ENCODE measurements at regions not wholly inside any gene's neighbourhood (a gene's known extent, or its start where the extent isn't known, plus 50 kb on each side); places are given as distances from the start of the nearest gene placed in this dataset.
"Not testable (repeated sequence)": the region's sequence is repeated elsewhere in the genome, so short reads cannot be mapped to it uniquely, and the experiment has no call there.

DNA sequence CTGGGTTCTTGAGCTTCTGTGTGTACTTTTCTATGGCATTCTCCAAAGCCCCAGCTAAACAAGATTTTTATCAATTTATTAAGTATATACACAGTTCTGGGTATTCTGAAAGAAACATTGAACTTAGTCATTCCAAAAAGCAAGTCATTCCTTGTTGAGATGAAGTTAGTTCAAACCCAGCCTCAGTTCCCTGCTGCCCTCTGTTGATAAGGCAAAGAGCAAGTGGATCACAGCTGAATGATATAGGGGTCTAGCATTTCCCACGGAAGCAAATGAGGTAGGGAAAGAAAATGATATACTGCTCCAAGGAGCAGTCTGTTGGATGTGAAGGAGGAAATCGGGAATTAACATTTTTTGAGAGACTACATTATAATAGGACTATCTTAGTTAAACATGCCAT lies 841.8 kb upstream of the TENM4 start:
- no peak for DNase-seq

DNA sequence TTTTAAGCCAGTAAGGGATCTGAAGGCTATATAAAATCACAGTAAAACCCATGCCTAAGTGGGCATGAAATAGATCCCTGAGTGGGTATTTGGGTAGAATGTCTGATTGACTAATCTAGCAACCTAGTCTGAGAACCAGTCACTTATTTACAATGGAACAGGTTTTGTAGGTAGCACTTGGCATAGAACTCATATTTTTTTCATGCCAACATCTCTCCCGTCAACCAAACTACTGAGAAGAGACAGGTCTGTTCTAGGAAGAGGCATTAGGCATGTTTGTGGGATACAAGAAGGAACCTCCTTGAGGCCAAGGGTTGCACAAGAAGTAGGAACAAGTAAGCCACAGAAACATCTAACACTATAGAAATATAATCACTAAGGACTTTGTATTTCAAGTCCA lies 840.4 kb upstream of the TENM4 start:
- DNase-seq: no peak

DNA sequence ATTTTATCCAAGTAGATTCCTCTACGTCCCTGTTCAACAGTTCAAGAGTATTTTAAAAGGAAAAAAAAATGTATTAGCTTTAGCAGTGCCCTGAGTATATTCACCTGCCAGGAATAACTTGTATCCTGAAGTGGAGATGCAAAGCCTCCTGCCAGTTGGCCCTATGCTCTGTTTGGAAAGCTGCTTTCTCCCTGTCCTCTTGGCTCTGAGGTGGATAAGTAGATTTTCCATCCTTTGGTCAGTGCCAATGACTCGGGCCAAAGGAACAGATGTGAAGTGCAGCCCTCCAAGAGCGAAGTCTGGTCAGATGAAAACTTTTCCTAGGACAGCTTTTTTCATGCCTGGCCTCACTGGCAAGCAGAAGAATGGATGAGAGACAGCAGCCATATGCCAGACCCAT lies 839.9 kb upstream of the TENM4 start:
- DNase-seq: peak; percentile 92

DNA sequence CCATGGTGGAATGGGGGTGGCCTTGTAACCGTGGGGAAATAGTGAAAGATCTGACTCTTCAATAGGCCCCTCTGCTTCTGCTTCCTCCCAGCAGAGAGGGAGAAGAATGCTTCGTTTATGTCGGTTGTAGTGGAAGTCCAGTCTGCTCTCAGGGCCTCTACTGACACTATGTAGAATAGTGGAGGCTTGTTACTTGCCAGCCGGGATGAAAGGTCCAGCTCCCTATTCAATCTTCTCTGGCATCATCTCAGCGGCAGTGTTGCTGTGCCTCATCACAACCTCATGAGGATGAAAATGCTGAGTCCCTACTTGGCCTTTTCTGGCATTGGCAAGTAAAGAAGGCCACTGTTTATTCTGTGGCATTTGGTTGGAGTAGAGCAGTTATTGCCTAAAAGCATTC lies 820.9 kb upstream of the TENM4 start:
- DNase-seq: no peak

DNA sequence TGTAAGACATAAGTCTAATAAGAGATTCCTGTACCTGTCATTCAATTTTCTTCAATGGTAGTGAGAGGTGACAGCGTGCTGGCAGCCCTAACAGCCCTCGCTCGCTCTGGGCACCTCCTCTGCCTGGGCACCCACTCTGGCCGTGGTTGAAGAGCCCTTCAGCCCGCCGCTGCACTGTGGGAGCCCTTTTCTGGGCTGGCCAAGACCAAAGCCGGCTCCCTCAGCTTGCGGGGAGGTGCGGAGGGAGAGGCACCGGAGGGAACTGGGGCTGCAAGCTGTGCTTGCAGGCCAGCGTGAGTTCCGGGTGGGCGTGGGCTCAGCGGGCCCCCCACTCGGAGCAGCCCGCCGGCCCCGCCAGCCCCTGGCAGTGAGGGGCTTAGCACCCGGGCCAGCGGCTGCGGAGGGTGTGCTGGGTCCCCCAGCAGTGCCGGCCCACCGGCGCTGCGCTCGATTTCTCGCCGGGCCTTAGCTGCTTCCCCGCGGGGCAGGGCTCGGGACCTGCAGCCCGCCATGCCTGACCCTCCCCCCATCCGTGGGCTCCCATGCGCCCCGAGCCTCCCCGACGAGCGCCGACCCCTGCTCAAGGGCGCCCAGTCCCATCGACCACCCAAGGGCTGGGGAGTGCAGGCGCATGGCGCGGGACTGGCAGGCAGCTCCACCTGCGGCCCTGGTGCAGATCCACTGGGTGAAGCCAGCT lies 816.6 kb upstream of the TENM4 start:
- DNase-seq: not testable (repeated sequence)

DNA sequence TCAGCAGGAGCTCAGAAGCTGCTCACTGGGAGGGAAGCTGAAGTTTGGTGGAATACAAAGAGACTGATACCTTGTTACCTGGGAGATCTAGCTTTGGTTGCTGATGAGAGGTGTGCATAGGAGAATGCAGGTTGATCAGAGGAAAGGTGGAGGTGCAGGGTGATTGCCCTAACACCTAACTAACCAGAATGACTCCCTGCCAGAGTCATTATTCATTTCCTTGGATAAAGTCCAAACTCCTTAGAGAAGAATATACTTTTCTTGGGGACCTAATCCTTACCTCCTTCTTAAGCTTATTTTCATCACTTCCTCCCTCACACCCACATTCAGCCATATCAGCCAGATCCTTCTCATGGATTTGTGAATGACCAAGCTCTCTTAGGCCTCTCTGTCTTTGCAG lies 814.2 kb upstream of the TENM4 start:
- DNase-seq: no peak

DNA sequence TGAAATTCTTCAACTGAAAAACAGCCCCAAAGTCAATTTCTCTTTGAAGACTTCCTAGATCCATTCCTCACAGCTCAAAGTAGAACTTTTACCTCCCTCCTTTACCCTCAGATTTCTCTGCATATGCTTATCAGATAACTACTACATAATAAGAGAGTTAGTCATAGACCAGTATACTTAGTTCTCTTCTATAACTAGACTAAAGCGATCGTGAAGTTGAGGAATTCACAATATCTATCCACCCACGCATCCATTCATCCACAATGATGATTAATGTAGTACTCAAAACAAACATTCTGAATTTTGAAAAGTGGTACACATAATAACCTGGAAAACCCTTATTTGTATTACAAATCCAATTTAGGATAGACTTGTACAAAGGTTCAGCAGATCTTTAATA lies 800.9 kb upstream of the TENM4 start:
- no peak for DNase-seq

DNA sequence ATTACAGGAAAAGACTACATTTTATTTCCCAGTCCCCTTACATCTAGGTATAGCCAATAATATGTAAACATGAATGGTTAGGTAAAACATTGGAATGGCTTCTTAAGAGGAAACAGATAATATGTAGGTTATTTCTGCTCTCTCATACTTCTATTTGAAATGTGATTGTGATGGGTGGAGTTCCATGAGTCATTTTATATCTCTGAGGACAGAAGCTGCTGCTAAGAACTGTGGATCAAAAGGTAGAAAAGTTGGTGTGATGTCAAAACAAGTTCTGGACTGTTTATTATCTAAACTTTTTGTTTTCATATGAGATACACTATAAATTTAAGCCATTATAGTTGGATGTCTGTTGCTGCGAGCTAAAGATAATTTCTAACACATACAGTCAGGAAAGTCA lies 799.4 kb upstream of the TENM4 start:
- DNase-seq: no peak

DNA sequence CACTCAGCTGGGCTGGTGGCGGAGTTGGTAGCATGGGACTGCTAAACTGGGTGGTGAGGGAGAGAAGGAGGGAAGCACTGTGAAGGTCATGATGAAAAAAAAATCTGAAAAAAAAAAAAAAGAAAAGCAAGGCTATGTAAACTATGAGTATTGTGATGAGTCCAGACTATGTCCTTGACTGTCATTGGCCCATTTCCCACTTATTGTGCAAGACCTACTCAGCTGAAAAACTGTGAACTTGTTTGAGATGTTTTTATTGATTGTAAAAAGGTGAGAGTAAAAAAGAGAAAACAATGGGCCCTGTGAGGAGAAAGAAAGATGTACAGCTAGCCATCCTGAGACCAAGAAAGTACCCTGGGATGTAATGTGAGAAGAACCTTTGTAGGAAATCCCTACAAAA lies 798.4 kb upstream of the TENM4 start:
- no peak for DNase-seq

DNA sequence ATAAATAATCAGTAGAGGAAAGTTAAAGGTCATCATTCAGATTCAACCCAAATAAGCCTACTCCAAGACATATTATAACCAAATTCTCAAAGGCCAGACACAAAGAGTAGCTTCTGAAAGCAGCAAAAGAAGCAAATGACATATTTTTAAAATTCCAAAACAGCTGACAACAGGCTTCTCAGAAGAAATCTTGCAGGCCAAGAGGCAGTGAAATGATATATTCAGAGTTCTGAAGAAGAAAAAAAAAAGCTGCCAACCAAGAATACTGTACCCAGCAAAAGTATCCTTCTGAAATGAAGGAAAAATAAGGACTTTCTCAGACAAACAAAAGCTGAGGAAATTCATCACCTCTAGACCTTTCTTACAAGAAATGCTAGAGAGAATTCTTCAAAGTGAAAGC lies 787.1 kb upstream of the TENM4 start:
- no peak for DNase-seq

DNA sequence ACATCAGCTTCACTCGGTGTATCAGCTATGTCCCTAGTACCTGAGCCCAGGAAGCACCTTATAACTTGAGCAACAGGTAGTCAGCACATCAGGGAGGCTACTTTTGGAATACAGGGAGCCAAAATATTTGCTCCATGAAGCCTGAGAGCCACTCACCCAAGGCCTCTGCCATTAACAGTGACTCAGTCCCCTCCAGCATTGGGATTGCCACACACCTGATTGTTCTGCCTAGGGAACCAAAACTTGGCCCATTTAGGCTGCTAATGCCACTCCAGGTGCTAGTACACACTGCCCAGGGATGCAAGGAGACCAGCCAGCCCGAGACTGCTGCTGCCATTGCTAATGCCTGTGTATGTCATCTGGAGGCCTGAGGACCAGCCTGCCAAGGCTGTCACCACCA lies 773.6 kb upstream of the TENM4 start:
- no peak for DNase-seq

DNA sequence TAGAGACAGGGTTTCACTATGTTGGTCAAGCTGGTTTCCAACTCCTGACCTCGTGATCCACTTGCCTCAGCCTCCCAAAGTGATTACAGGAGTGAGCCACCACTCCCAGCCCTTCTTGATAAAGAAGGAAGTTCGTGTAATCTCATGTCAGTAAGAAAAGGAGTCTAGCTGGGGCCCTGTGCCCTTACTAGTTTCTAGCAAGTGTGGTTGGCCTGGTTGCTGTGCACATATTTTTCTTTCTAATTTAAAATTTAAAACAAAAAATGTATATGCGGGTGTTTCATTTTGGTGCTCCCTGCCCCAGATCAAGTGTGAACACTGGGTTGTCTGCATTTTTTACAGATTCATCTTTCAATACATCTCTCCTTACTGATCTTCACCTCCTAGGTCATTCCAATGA lies 770.8 kb upstream of the TENM4 start:
- DNase-seq: no peak

DNA sequence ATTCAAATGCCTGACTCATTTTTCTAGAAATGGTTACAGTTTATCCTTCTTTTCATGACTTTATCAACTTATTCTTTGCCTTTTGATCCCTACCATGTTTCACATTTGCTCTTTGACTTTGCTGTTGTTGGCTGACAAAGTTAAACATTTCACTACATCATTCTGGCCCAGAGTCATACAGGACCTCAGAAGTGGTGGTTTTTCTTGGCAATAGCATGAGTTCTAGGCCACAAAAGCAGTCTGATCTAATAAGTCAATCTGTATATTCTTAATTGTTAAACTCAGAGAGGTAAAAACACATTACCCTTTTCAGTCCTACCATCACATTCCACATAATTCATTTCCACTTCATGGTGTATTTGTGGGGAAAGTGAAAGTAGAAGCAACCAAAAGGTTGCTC lies 763.2 kb upstream of the TENM4 start:
- no peak for DNase-seq

DNA sequence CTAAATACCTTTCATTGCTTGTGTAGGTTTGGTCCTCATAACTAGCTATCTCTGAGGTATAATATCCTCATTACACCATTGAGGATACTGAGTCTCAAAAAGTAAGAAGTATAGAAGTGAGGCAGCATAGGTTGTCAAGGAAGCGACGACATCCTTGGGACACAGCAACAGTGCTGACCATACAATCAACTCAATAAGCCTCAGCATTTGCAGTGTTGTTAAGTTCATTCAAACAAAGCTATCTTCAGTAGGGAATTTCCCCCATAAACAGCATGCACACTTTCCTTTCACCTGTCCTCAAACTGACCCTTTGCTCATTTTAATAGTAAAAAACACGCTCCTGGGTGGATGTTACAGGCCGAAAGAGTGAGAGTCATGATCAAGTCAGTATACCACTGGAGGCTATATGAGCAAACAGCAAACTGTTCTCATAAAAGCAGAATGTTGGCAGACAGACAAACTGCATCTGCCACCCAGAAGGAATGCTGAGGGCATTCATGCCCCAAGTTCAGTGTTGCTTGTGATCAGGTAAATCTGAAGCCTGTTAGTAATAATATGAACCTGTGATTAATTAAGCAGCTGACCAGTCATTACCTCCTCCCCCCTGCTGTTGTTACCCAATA lies 756.2 kb upstream of the TENM4 start:
- no peak for DNase-seq

DNA sequence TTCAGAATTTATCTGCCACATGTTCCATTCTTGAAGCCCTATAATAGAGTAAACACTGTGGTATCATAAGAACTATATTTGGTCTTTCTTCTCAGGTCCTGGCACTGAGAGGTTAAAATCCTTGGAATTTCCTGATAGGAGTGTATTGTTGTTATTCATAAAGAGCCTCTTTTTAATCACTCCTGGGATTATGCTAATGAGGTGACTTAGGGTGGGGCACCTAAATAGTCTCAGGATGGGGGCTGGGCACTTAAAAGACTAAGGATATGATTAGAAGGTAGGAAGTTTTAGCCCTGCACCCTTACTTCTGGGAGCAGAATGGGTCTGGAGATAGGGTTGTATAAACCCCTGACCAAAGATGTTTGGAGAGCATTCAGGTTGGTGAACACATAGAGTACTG lies 755.2 kb upstream of the TENM4 start:
- DNase-seq: no peak

DNA sequence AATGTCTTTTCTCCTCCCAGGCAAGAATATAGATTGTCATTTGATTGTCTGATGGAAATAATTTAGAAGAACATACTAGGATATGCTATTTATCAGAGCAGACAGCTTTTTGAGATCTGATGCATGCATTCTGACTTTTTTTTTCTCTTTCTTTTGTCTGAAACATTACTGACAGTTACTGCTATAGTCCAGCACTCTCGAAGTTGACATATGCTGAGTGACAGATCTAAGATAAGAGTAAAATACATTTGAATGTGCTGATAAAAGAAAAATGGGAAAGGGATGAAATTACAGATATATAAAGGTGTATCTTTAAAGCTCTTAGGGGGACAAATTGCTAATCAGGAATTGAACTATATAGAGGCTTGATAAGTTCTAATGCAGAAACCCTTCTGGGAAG lies 753.8 kb upstream of the TENM4 start:
- DNase-seq: no peak

DNA sequence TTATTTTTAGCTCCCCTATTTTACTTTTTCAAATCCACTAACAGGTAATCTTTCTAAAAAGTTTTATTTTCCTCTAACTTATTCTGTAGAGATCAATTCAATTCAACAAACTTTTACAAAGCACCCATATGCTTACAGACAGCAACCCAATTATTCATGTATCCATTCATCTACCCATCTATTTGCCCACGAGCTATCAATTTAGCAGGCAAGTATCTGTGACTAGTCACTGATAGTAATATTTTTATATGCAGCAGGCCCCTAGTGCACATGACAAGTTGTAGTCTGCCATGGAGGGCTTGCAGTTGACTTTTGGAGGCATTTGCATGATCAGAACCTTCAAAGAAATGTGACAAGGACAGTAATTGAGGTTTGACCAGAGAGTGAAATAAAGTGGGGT lies 753.2 kb upstream of the TENM4 start:
- DNase-seq: no peak

DNA sequence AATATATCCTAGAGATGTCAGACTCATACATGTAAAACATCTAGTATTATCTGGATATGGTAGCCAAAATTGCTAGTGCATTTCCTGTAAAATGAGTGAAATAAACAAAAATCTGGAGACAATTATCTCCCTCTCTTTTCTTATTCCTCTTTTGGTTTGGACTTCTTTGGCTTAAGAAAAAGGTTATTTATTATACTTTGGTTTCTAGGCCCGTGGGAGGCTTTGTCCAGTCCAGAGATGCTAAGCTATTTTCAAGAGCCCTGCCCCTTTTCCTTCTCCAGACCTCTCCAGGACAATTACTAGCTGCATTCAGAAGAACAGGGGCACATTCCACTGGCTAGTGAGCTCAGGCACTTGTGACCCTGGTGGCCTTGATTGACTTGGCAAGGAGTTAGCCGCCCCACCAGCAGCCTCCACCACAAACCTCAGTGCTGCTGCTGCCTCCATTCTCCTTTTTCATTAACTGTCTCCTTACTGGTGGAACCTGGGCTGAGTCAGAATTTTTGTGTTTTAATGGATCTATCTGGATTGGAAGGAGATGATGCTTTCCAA lies 747.3 kb upstream of the TENM4 start:
- DNase-seq: no peak

DNA sequence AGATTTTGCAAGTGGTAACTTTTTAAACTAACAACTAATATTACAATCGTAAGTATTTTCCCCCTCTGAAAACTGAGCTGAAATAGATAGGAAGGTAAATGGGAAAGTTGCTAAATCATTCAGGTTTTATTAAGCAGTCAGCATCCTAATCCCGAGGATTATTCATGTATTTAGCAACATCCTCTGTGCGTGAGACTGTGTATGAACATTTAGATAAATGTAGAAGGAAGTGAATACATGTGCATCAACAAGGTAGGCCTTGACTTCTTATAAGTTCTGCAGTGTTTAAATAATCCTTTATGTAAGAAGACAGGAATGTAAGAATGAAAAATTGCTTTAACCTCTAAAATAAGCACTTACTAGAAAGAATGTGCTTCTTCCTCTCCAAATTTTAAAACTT lies 745.9 kb upstream of the TENM4 start:
- no peak for DNase-seq

DNA sequence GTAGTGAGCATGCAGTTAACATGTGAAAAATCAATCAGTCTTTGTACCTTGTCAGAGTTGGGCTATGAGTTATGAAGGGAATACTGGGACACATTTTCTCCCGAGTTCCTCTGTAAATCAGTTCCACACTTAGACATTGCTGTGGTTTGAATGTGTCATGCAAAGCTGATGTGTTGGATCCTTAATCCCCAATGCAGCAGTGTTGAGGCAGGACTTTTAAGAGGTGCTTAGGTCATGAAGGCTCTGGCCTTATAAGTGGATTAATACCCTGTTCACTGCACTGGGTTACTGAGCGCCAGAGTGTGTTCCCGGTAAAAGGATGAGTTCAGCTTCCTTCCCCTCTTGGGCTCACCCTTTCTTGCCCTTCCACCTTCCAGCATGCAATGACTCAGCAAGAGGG lies 742.1 kb upstream of the TENM4 start:
- no peak for DNase-seq

DNA sequence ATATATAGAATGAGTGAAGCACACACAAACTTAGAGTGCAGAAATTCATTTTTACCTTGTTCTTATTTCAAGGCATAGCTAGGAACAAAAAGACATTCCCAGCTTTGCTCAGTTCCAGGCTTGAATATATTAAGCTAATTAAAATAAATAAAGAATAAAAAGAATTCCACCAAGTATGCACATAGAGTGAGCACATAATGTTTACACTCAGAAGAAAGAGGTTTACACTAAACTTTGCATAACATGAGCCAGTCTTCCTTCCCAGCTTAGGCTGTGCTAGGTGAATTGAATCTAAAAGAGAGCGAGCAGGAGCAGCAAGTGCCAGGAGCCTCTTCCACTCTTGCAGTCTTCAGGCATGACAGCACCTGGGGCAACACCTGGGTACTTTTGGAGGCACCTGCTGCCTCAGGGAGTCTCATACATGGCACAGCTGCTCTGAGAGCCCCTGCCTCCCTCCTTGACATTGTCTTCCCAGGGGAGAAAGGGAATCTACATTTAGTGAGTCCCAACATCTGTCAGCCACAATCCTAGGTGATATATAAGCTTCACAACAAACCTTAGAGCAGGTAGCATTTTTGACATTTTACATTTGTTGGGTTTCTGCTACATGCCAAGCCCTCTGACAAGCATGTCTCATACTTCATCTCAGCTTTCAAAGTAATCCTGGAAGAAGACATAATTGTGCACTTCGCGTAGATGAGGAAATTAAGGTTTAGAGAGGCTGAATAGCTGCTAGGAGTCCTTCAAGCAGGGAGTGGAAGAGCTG lies 732.7 kb upstream of the TENM4 start:
- no peak for DNase-seq

DNA sequence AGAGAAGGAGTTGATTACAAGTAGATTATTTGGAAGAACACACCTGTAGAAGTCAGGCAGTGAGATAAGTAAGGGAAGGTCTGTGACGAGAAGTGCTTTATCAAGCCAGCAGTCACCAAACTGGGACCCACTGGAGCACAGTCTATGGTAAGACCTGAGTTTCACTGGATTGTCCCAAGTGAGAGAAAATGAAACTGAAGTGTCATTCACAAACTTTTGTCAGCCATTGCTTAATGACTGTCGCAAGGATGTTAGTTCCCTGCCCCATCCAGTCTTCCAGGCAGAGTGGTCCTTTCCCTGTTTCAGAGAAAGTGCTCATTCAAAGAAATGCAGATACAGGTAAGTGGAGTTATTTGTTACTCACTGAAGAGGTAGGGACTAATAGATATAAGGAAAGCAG lies 728.0 kb upstream of the TENM4 start:
- DNase-seq: no peak

DNA sequence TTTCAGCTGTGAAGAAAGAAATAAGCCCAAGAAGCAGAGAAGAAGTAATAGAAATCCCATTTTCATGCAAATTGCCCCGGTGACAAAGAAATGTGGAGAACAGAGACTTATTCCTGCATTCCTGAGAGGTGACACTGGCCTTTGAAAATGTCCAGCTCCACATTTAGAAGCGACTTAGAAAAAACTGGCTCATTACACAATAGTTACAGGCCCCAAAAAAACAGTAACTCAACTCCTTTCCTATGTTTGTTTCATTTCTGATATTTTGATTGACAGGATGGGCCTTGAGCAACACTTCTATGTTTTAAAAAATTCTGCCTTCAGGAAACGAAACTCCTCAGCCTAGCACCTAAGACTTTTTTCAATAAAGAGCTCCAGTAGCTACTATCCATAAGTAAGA lies 726.9 kb upstream of the TENM4 start:
- no peak for DNase-seq

DNA sequence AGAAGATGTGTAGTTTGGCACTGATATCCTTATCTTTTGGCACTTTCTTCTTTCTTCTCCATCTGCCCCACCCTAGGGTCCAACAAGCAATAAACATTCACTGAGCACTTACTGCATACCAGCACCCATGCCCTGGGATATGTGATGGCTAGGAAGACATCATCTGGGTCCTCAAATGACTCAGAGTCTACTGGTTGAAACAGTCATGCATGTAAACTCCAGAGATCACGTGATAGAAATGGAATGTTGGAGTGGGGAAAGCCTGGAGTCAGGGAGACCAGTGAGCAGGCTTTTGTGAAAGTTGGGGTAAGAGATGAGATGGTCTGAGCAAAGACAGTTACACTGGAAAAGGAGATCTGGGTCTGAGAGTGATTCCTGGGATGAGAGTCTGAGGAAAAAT lies 724.9 kb upstream of the TENM4 start:
- no peak for DNase-seq
